ENCODE measurements at regions not wholly inside any gene's neighbourhood (a gene's known extent, or its start where the extent isn't known, plus 50 kb on each side); places are given as distances from the start of the nearest gene placed in this dataset.
"Not testable (repeated sequence)": the region's sequence is repeated elsewhere in the genome, so short reads cannot be mapped to it uniquely, and the experiment has no call there.

DNA sequence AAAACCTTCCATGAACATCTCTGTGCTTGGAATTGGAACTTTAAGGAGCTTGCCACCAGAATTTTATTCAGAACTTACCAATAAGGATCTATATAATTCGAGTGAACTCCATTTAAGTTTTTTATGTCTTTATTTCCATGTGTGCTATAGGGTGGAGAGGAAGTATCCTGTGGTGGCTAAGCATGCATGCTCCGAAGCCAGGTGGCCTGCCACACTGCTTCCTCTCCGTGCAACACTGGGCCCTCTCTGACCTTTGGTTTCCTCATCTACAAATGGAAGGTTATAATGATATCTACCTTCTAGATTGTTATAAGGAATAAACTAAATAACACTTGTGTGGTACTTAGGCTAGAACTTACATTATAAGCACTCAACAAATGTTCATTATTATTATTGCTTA lies 382.1 kb downstream of the PTPRC start:
- TF ChIP-seq, protein P1, sequence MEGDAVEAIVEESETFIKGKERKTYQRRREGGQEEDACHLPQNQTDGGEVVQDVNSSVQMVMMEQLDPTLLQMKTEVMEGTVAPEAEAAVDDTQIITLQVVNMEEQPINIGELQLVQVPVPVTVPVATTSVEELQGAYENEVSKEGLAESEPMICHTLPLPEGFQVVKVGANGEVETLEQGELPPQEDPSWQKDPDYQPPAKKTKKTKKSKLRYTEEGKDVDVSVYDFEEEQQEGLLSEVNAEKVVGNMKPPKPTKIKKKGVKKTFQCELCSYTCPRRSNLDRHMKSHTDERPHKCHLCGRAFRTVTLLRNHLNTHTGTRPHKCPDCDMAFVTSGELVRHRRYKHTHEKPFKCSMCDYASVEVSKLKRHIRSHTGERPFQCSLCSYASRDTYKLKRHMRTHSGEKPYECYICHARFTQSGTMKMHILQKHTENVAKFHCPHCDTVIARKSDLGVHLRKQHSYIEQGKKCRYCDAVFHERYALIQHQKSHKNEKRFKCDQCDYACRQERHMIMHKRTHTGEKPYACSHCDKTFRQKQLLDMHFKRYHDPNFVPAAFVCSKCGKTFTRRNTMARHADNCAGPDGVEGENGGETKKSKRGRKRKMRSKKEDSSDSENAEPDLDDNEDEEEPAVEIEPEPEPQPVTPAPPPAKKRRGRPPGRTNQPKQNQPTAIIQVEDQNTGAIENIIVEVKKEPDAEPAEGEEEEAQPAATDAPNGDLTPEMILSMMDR (IDR thresholded peaks at IDR 0.05; ENCODE audit: low read length, missing control alignments) = no peak
- H3K4me3 ChIP-seq (replicated peaks; ENCODE audit: low read depth, low read length) = no peak overlapping the region
- no peak for DNase-seq (ENCODE audit: low read depth)

DNA sequence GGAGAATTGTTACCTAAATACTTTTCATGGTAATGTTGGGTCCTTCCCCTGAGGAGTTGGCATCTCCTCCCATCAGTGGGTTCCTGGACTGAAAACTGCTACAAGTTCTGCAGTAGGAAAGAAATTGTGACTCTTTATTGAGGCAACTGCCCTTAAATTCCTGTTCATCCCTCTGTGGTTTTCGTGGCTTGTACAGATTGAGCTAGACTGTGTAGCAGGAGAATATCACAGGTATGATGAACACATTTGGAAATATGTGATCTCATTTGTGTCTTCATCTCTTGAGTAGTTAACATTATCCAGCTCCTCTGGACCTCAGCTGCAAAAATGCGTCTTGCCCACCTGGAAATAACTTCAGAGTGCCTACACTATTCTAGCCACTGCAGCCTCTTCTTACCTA lies 390.6 kb downstream of the PTPRC start:
- H3K4me3 ChIP-seq (replicated peaks; ENCODE audit: low read depth, low read length) = no peak overlapping the region
- peak; percentile 32 for DNase-seq (ENCODE audit: low read depth)
- TF ChIP-seq, protein P1 (IDR thresholded peaks at IDR 0.05; ENCODE audit: low read length, missing control alignments) = no peak

DNA sequence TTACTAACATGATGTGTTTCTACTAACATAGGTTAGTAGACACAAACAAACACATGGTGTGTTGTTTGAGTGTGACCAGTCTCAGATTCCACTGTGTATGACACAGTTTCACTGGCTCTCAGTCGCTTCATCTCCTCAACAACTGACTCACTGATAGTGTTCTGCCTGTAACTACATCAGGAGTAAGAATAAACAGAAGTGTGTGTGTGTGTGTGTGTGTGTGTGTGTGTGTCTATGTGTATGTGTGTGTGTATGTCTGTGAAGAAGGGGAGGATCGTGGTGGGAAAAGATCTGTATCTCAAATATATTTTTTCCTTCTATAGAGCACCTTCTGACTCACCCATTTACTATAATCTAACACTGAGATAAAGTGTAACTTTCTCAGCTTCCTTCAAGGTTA lies 391.0 kb downstream of the PTPRC start:
- DNase-seq (ENCODE audit: low read depth) = peak; percentile 46
- TF ChIP-seq, protein P1 (IDR thresholded peaks at IDR 0.05; ENCODE audit: low read length, missing control alignments) = no peak
- no peak overlapping the region for H3K4me3 ChIP-seq (replicated peaks; ENCODE audit: low read depth, low read length)

DNA sequence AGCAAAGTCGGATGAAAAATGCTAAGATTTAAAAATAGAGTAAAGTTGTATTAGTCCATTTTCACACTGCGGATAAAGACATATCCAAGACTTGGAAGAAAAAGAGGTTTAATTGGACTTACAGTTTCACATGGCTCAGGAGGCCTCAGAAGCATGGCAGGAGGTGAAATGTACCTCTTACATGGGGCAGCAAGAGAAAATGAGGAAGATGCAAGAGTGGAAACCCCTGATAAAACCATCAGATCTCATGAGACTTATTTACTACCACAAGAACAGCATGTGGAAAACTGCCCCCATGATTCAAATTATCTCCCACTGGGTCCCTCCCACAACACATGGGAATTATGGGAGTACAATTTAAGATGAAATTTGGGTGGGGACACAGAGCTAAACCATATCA lies 391.7 kb downstream of the PTPRC start:
- DNase-seq (ENCODE audit: low read depth); H3K4me3 ChIP-seq (replicated peaks; ENCODE audit: low read depth, low read length): not testable (repeated sequence)

DNA sequence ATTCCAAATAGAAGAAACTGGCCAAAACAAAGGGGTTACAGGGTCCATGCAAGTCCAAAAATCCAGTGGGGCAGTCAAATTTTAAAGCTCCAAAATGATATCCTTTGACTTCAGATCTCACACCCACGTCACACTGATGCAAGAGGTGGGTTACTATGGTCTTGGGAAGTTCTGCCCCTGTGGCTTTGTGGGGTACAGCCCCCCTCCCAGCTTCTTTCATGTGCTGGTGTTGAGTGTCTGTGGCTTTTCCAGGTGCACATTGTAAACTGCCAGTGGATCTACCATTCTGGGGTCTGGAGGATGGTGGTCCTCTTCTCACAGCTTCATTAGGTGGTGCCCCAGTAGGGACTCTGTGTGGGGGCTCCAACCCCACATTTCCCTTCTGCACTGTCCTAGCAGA lies 392.3 kb downstream of the PTPRC start:
- DNase-seq (ENCODE audit: low read depth); H3K4me3 ChIP-seq (replicated peaks; ENCODE audit: low read depth, low read length): not testable (repeated sequence)

DNA sequence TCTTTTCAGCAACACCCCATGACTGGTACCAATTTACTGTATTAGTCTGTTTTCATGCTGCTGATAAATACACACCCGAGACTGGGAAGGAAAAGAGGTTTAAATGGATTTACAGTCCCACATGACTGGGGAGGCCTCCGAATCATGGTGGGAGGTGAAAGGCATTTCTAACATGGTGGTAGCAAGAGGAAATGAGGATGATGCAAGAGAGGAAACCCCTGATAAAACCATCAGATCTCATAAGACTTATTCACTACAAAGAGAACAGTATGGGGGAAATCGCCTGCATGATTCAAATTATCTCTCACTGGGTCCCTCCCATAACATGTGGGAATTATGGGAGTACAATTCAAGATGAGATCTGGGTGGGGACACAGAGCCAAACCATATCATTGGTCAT lies 393.6 kb downstream of the PTPRC start:
- peak; percentile 36 for DNase-seq (ENCODE audit: low read depth)
- H3K4me3 ChIP-seq (replicated peaks; ENCODE audit: low read depth, low read length) = not testable (repeated sequence)

DNA sequence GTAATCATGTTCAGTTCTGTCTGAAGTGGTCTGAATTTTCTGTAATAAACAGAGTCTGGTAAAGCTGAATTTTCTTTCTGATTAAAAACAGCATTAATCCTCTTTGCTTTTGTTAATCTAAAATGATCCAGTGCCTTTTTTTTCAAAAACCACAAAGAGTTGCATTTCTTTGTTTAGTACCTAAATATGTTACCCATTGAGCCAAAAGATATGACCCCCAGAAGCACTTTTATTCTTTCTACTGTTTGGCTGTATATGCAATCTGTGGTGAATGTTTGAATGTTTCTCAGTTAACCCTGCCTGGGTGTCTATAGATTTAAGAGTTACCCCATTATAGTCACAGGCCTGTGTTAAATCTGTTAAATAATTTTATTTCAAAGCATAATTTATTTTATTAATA lies 394.8 kb downstream of the PTPRC start:
- H3K4me3 ChIP-seq (replicated peaks; ENCODE audit: low read depth, low read length) = no peak overlapping the region
- peak; percentile 3 for DNase-seq (ENCODE audit: low read depth)

DNA sequence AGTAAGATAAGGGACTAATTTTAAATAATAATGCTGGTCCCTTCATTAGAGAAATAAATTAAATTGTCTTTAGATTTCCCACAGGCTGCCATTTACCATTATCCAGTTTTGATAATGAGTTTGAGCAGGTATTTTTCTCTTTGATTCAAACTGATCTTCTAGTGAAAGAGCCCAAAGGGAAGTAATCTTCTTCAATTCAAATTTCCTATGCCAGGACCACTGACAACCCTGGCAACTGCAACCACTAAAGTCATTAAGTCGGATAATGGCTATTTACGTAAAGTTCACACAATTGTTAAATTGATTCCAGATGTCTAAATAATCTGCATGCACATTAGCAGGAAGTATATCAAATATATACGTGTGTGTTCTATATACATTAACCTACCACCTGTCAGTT lies 399.3 kb downstream of the PTPRC start:
- TF ChIP-seq, protein P1 (IDR thresholded peaks at IDR 0.05; ENCODE audit: low read length, missing control alignments) = no peak
- no peak overlapping the region for H3K4me3 ChIP-seq (replicated peaks; ENCODE audit: low read depth, low read length)
- no peak for DNase-seq (ENCODE audit: low read depth)

More for the DNA sequence above, 394.8 kb downstream of the PTPRC start:
- TF ChIP-seq, protein P1 (IDR thresholded peaks at IDR 0.05; ENCODE audit: low read length, missing control alignments) = no peak
